ENCODE measurements at regions not wholly inside any gene's neighbourhood (a gene's known extent, or its start where the extent isn't known, plus 50 kb on each side); places are given as distances from the start of the nearest gene placed in this dataset.

- ATAC-seq = no peak
- no peak overlapping the region for H3K27ac ChIP-seq (ENCODE audit: low read length)
- BruUV-seq (replicated peaks) = no TSS peak
- DNase-seq (ENCODE audit: low read depth, low spot score) = no peak
- in situ Hi-C loops (cut with HindIII; ENCODE audit: low pct_unique_long_range_greater_than_20kb, low sequenced_read_pairs) (no loop called here), intact Hi-C loops (cut with micrococcal nuclease; ENCODE audit: unreplicated experiment) (no loop called here)
- H3K4me1 ChIP-seq (ENCODE audit: control insufficient read depth, insufficient read depth, low read length) = no peaks in the 10 kb centered on the region
- ChIA-PET POLR2A (no interaction called here), CTCF (no interaction called here)
- TF ChIP-seq CTCF (IDR thresholded peaks at IDR 0.05) = no peak
- TF ChIP-seq TCF7L2 (IDR thresholded peaks at IDR 0.05; ENCODE audit: low read depth, low read length) = no peak
- TF ChIP-seq POLR2AphosphoS5 (IDR thresholded peaks at IDR 0.05; ENCODE audit: low read depth, low read length) = no peak
- TF ChIP-seq REST (IDR thresholded peaks at IDR 0.05; ENCODE audit: insufficient read depth in 1 of 2, low read depth in 2 of 2, low read length in 1 of 2) = no peak
- TF ChIP-seq SIN3A (IDR thresholded peaks at IDR 0.05; ENCODE audit: borderline replicate concordance, insufficient read depth, low read depth, low read length) = no peak
- no peaks in the 10 kb centered on the region for H3K27me3 ChIP-seq (ENCODE audit: control insufficient read depth, insufficient read depth, low read length)
- H3K36me3 ChIP-seq (ENCODE audit: control insufficient read depth, insufficient read depth, low read length) = no peaks in the 10 kb centered on the region
- no peak overlapping the region for H3K4me3 ChIP-seq (ENCODE audit: low read depth in 2 of 2, low read length in 2 of 2)
- H3K9me3 ChIP-seq (ENCODE audit: control insufficient read depth, insufficient read depth, low read depth, low read length) = no peaks in the 10 kb centered on the region
Observed at GRCh38 chr4:159541143-159541542, 438.3 kb downstream of the RAPGEF2 start.

- no peaks in the 10 kb centered on the region for H3K27me3 ChIP-seq (ENCODE audit: control insufficient read depth, insufficient read depth, low read length)
- ChIA-PET POLR2A (no interaction called here), CTCF (no interaction called here)
- no peak for ATAC-seq
- intact Hi-C loops (cut with micrococcal nuclease; ENCODE audit: unreplicated experiment) = no loop called here
- H3K4me3 ChIP-seq (ENCODE audit: low read depth in 2 of 2, low read length in 2 of 2) = no peak overlapping the region
- no TSS peak for BruUV-seq (replicated peaks)
- H3K36me3 ChIP-seq (ENCODE audit: control insufficient read depth, insufficient read depth, low read length) = no peaks in the 10 kb centered on the region
- TF ChIP-seq REST (IDR thresholded peaks at IDR 0.05; ENCODE audit: insufficient read depth in 1 of 2, low read depth in 2 of 2, low read length in 1 of 2) = no peak
- no peak for TF ChIP-seq TCF7L2 (IDR thresholded peaks at IDR 0.05; ENCODE audit: low read depth, low read length)
- TF ChIP-seq POLR2AphosphoS5 (IDR thresholded peaks at IDR 0.05; ENCODE audit: low read depth, low read length) = no peak
- no peak for TF ChIP-seq SIN3A (IDR thresholded peaks at IDR 0.05; ENCODE audit: borderline replicate concordance, insufficient read depth, low read depth, low read length)
- no peak for TF ChIP-seq CTCF (IDR thresholded peaks at IDR 0.05)
- DNase-seq (ENCODE audit: low read depth, low spot score) = no peak
- H3K9me3 ChIP-seq (ENCODE audit: control insufficient read depth, insufficient read depth, low read depth, low read length) = no peaks in the 10 kb centered on the region
- no peak overlapping the region for H3K27ac ChIP-seq (ENCODE audit: low read length)
- in situ Hi-C loops (cut with HindIII; ENCODE audit: low pct_unique_long_range_greater_than_20kb, low sequenced_read_pairs) = no loop called here
- H3K4me1 ChIP-seq (ENCODE audit: control insufficient read depth, insufficient read depth, low read length) = no peaks in the 10 kb centered on the region
Observed at GRCh38 chr4:159542296-159542695, 439.4 kb downstream of the RAPGEF2 start.

All from Panc1 (cell line).